Esophagus squamous epithelium (tissue), 5 donors: ENCODE measurements at regions not wholly inside any gene's neighbourhood (a gene's known extent, or its start where the extent isn't known, plus 50 kb on each side); places are given as distances from the start of the nearest gene placed in this dataset.

Experiments
- DNase-seq: peaks from one replicate; lab custom pipeline; 2025; lab: John Stamatoyannopoulos, UW
- H3K27ac ChIP-seq, 4 donors: fragments of 200-600 bp; sonication (generic); one replicate each; pipeline ENCODE4 v1.5.1; 2016 to 2019; ENCODE audit warnings: mild to moderate bottlenecking in 1 of 4
- H3K27me3 ChIP-seq, 4 donors: fragments of 200-600 bp; sonication (generic); 1 replicate in 3 of 4; 2 replicates in 1 of 4; pipeline versions ENCODE4 v1.5.1 to v1.6.0; 2017 to 2021; ENCODE audit warnings: antibody characterized with exemption in 1 of 4
- H3K36me3 ChIP-seq, 3 donors: fragments of 200-600 bp; sonication (generic); one replicate each; pipeline ENCODE4 v1.5.1; 2016 to 2019
- H3K4me1 ChIP-seq, 3 donors: fragments of 200-600 bp; sonication (generic); one replicate each; pipeline ENCODE4 v1.5.1; 2017 to 2019
- H3K4me3 ChIP-seq, 4 donors: fragments of 200-600 bp; sonication (generic); 1 replicate in 3 of 4; 2 replicates in 1 of 4; pipeline ENCODE4 v1.5.1; 2016 to 2019; ENCODE audit warnings: mild to moderate bottlenecking in 2 of 4, moderate library complexity in 1 of 4
- H3K9me3 ChIP-seq, 3 donors: fragments of 200-600 bp; sonication (generic); one replicate each; pipeline ENCODE4 v1.5.1; 2016 to 2019
- POLR2A ChIP-seq, 4 donors: fragments of 450-650 bp; IDR thresholded peaks; one replicate each; pipeline ENCODE4 v1.6.1; 2017; ENCODE audit warnings: antibody characterized with exemption in 4 of 4, mild to moderate bottlenecking in 4 of 4, moderate library complexity in 3 of 4
- WGBS, 2 donors: methylation state at CpG; one replicate each; pipeline ENCODE4 v1.1.5; 2018; 5-methylcytosine and 5-hydroxymethylcytosine counted together
- intact Hi-C: fragments of 100-400 bp; cut with DNase I; formaldehyde crosslinking; loops from one replicate; pipeline ENCODE4 v1.15.0; 2022
- TF ChIP-seq, protein P1 (sequence below), 6 experiments: fragments of 450-650 bp in 4 of 6; fragments of 200-600 bp in 2 of 6; sonication (generic) in 2 of 6; IDR thresholded peaks; one replicate each; pipeline ENCODE4 v1.5.1; 2016 to 2019; ENCODE audit warnings: antibody characterized with exemption in 6 of 6, mild to moderate bottlenecking in 4 of 6, moderate library complexity in 4 of 6
- donor health status: DM: yes; HTN: yes; CAD: no.

DNA sequence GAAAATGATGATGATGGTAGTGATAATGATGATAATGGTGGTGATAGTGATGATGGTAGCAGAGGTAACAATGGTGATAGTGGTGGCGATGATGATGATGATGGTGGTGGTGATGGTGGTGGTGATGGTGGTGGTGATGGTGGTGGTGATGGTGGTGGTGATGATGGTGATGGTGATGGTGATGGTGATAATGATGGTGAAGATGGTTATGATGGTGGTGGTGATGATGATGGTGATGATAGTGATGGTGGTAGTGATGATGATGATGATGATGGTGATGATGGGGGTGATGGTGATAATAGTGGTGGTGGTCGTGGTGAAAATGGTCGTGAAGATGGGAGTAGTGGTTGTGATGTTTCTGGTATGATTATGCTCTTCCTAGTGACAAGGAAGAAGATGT lies 581.8 kb downstream of the HS3ST4 start:
- no peaks in the 10 kb centered on the region for H3K27me3 ChIP-seq
- 37 to 39% methylated on average over 3 of the region's 3 CpGs for WGBS, 2 donors
- no peak overlapping the region for H3K27ac ChIP-seq
- H3K36me3 ChIP-seq = no peaks in the 10 kb centered on the region
- no peak for TF ChIP-seq POLR2A (IDR thresholded peaks at IDR 0.05)
- no peak overlapping the region for H3K4me3 ChIP-seq
- no peaks in the 10 kb centered on the region for H3K4me1 ChIP-seq
- DNase-seq = no peak
- intact Hi-C loops = no loop called here
- H3K9me3 ChIP-seq = no peaks in the 10 kb centered on the region

DNA sequence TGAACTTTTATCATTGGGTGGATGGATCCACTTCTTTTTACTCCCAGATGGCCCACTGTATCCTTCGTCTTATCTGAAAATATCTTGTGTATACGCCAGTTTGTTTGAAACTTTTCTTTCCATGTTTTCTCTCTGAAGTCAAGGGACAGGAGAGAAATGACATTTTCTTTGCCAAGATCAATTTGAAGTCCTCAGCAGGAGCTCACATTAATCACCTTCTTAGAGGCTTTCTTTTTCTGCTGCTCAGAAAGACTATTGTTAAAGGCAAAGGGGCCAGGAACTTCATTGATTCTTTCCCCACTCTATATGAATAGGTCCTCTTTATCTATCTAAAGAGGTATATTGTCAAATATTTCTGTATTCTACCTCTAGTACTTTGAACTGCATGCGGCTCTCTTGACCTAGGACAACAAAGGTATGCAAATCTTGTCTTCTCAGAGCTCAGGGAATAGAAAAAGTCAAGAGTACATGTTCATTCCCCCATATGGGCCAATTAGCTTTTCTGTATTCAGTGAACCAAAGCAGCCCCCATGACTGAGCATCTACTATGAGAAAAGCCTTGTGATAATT lies 583.3 kb downstream of the HS3ST4 start:
- no peak for TF ChIP-seq POLR2A (IDR thresholded peaks at IDR 0.05)
- TF ChIP-seq, protein P1, sequence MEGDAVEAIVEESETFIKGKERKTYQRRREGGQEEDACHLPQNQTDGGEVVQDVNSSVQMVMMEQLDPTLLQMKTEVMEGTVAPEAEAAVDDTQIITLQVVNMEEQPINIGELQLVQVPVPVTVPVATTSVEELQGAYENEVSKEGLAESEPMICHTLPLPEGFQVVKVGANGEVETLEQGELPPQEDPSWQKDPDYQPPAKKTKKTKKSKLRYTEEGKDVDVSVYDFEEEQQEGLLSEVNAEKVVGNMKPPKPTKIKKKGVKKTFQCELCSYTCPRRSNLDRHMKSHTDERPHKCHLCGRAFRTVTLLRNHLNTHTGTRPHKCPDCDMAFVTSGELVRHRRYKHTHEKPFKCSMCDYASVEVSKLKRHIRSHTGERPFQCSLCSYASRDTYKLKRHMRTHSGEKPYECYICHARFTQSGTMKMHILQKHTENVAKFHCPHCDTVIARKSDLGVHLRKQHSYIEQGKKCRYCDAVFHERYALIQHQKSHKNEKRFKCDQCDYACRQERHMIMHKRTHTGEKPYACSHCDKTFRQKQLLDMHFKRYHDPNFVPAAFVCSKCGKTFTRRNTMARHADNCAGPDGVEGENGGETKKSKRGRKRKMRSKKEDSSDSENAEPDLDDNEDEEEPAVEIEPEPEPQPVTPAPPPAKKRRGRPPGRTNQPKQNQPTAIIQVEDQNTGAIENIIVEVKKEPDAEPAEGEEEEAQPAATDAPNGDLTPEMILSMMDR (IDR thresholded peaks at IDR 0.05) = no peak
- intact Hi-C loops = no loop called here
- Histone ChIP-seq H3K4me1 (no peaks in the 10 kb centered on the region), H3K36me3 (no peaks in the 10 kb centered on the region), H3K4me3 (no peak overlapping the region), H3K27ac (no peak overlapping the region), H3K9me3 (no peaks in the 10 kb centered on the region), H3K27me3 (no peaks in the 10 kb centered on the region)
- 36 to 43% methylated on average over 3 of the region's 3 CpGs for WGBS, 2 donors
- no peak for DNase-seq

DNA sequence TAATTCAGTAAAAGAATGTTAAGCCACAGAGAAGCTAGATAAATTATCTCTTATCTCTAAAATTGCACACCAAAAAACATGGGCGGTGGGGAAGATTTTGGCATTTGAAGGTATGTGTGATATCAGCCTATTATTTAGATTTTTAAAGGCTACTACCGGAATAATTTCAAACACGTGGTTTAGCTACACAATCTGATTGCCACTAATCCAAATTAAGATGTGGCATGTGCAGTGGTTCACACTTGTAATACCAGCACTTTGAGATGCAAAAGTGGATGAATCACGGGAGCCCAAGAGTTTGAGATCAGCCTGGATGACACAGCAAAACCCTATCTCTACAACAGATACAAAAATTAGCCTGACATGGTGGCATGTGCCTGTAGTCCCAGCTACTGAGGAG lies 584.5 kb downstream of the HS3ST4 start:
- WGBS, 2 donors = 62 to 71% methylated on average over 4 of the region's 4 CpGs
- no peak overlapping the region for H3K27ac ChIP-seq
- TF ChIP-seq POLR2A (IDR thresholded peaks at IDR 0.05) = no peak
- TF ChIP-seq, protein P1 (IDR thresholded peaks at IDR 0.05) = no peak

DNA sequence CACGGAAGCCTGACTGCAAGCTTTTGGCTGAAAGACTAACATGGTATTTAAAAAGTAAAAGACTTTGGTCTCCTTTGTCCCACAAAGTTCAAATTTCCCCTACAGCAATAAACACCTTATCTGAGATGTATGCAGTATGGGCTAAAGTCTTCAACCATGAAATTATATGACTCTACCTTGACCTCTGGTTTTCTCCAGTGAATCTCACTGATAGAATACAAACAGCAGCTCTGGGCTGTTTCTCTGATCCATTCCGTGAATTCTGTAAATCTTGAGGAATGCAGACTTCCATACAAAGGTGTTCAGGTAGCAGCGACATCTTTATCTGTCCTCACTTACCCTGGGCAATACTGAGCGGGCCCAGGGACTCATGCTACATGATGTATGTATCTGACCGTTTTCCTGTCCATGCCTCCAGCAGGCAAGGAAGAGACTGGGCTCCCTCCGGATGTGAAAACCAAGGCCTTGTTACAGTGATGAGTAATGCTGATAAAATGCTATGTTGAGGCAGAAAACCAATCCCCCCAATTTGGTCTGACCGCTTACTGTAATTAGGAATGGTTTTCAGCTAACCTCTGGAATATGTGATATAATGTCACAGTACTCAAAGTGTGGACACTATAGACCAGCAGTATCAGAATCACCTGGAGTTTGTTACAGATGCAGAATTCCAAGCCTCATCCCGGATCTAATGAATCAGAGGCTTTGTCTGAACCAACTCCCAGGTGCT lies 589.8 kb downstream of the HS3ST4 start:
- no peaks in the 10 kb centered on the region for H3K36me3 ChIP-seq
- WGBS, 2 donors = 65 to 68% methylated on average over 6 to 8 of the region's 8 CpGs
- no peaks in the 10 kb centered on the region for H3K9me3 ChIP-seq
- no peak for TF ChIP-seq POLR2A (IDR thresholded peaks at IDR 0.05)
- TF ChIP-seq, protein P1 (IDR thresholded peaks at IDR 0.05) = no peak
- intact Hi-C loops = no loop called here
- H3K27me3 ChIP-seq = no peaks in the 10 kb centered on the region
- no peaks in the 10 kb centered on the region for H3K4me1 ChIP-seq
- H3K4me3 ChIP-seq = no peak overlapping the region
- DNase-seq = no peak
- no peak overlapping the region for H3K27ac ChIP-seq

More for the DNA sequence above, 584.5 kb downstream of the HS3ST4 start:
- H3K9me3 ChIP-seq = no peaks in the 10 kb centered on the region
- H3K27me3 ChIP-seq = no peaks in the 10 kb centered on the region
- no peak for DNase-seq
- no peaks in the 10 kb centered on the region for H3K4me1 ChIP-seq
- no peak overlapping the region for H3K4me3 ChIP-seq
- no peaks in the 10 kb centered on the region for H3K36me3 ChIP-seq
- intact Hi-C loops = no loop called here

DNA sequence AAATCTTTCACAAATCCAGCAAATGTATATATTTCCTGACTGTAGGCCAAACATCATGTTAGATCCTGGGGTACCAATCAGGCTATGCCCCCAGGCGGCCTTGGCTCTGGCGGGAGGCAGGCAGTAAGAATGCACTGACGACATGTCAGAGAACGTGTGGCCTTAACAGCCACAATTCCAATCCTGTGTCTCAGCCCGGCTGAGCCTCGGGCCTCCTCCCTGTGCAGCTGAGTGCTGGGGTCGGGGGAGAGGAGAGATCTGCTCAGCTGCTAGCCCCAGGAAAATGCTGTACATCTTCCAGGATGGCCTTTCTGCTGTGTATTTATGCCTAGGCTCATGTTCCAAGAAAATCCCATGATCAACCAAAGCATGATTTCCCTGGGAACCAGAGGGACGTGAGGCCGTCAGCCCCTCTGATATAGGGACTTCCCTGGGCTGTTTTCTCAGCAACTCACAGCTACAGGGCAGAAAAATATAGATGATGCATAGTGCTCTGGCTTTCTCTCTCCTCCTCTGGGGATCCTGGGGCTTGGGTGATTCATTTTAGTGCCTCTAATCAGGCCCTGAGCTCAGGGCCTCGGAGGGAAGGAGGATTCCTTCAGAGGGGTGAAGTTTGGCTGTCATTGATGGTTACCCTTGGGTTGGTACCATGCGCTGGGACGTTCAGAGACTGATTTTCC lies 604.0 kb downstream of the HS3ST4 start:
- H3K27me3 ChIP-seq = no peaks in the 10 kb centered on the region
- TF ChIP-seq POLR2A (IDR thresholded peaks at IDR 0.05) = no peak
- TF ChIP-seq, protein P1 (IDR thresholded peaks at IDR 0.05) = no peak
- H3K4me3 ChIP-seq = no peak overlapping the region
- DNase-seq = no peak
- no peaks in the 10 kb centered on the region for H3K9me3 ChIP-seq
- intact Hi-C loops = no loop called here
- H3K4me1 ChIP-seq = no peaks in the 10 kb centered on the region
- 67 to 80% methylated on average over 1 to 9 of the region's 12 CpGs for WGBS, 2 donors
- no peak overlapping the region for H3K27ac ChIP-seq
- no peaks in the 10 kb centered on the region for H3K36me3 ChIP-seq
